SK-N-SH (cell line): ENCODE measurements at regions not wholly inside any gene's neighbourhood (a gene's known extent, or its start where the extent isn't known, plus 50 kb on each side); places are given as distances from the start of the nearest gene placed in this dataset.

Experiments used
- CTCF ChIA-PET: fragments of 300-600, 350-600 bp; formaldehyde crosslinking; extraction: SDS; loops from one replicate; lab custom pipeline; 2021; lab: Yijun Ruan, JAX
- POLR2A ChIA-PET: fragments of 350-600 bp; sonication (Branson Sonifier 250); formaldehyde crosslinking; extraction: SDS; loops from one replicate; lab custom pipeline; 2020; ENCODE audit warnings: antibody characterized with exemption, inconsistent platforms; lab: Yijun Ruan, JAX
- DNase-seq: peaks from one replicate; pipeline ENCODE4 v3.0.0; 2012
- H2AFZ ChIP-seq: fragments of 200-600 bp; sonication (generic); 2 replicates; pipeline ENCODE4 v1.8.1; 2016; ENCODE audit warnings: antibody characterized with exemption, mild to moderate bottlenecking, low read depth
- H3F3A ChIP-seq: fragments of 200-600 bp; sonication (generic); replicated peaks from 2 replicates; pipeline ENCODE3; 2016; ENCODE audit warnings: antibody characterized with exemption, mild to moderate bottlenecking; ENCODE audit not compliant: insufficient read depth
- H3K27ac ChIP-seq, 2 experiments: fragments of 200-500 bp in 1 of 2; fragments of 200-600 bp in 1 of 2; sonication (Bioruptor generic) in 1 of 2; sonication (generic), shearing (Covaris generic) in 1 of 2; 2 replicates each; pipeline versions ENCODE4 v1.5.1 to v1.6.1; 2014 to 2016; ENCODE audit warnings: low read depth in 2 of 2, inconsistent platforms in 1 of 2, low read length in 1 of 2, mild to moderate bottlenecking in 1 of 2, mixed read lengths in 1 of 2
- H3K27me3 ChIP-seq: fragments of 200-600 bp; sonication (generic), shearing (Covaris generic); 2 replicates; pipeline ENCODE4 v1.6.1; 2016; ENCODE audit warnings: mixed run types; ENCODE audit not compliant: insufficient read depth
- H3K36me3 ChIP-seq, 2 experiments: fragments of 200-500 bp in 1 of 2; fragments of 200-600 bp in 1 of 2; sonication (Bioruptor generic) in 1 of 2; sonication (generic) in 1 of 2; replicated peaks in 1 of 2; 2 replicates each; pipeline versions ENCODE3 to v1.5.1; 2014 to 2016; ENCODE audit warnings: low read length in 1 of 2, mild to moderate bottlenecking in 1 of 2; ENCODE audit not compliant: insufficient read depth in 2 of 2, control insufficient read depth in 1 of 2
- H3K4me1 ChIP-seq, 2 experiments: fragments of 200-500 bp in 1 of 2; fragments of 200-600 bp in 1 of 2; sonication (Bioruptor generic) in 1 of 2; sonication (generic), shearing (Covaris generic) in 1 of 2; 2 replicates each; pipeline versions ENCODE4 v1.5.1 to v1.6.1; 2014 to 2016; ENCODE audit warnings: low read depth in 1 of 2, low read length in 1 of 2, mixed run types in 1 of 2; ENCODE audit not compliant: insufficient read depth in 2 of 2, control insufficient read depth in 1 of 2
- H3K4me2 ChIP-seq: fragments of 200-600 bp; sonication (generic), shearing (Covaris generic); 2 replicates; pipeline ENCODE4 v1.6.1; 2017; ENCODE audit warnings: mixed run types
- H3K4me3 ChIP-seq, 2 experiments: fragments of 200-500 bp in 1 of 2; fragments of 200-600 bp in 1 of 2; sonication (Bioruptor generic) in 1 of 2; sonication (generic), shearing (Covaris generic) in 1 of 2; 2 replicates each; pipeline versions ENCODE4 v1.5.1 to v1.8.1; 2014 to 2016; ENCODE audit warnings: low read depth in 2 of 2, inconsistent platforms in 1 of 2, low read length in 1 of 2, mild to moderate bottlenecking in 1 of 2, mixed read lengths in 1 of 2, moderate library complexity in 1 of 2
- H3K79me2 ChIP-seq: fragments of 200-600 bp; sonication (generic); 2 replicates; pipeline ENCODE4 v1.8.1; 2017; ENCODE audit warnings: mild to moderate bottlenecking; ENCODE audit not compliant: insufficient read depth
- H3K9ac ChIP-seq: fragments of 200-600 bp; sonication (generic); 2 replicates; pipeline ENCODE4 v1.6.1; 2017; ENCODE audit warnings: mixed run types
- H3K9me2 ChIP-seq: fragments of 200-600 bp; sonication (generic); 2 replicates; pipeline ENCODE4 v1.6.1; 2017; ENCODE audit warnings: mixed run types
- H3K9me3 ChIP-seq: fragments of 200-600 bp; sonication (generic); 2 replicates; pipeline ENCODE4 v1.6.1; 2017; ENCODE audit warnings: mixed run types, mild to moderate bottlenecking, moderate library complexity
- H4K20me1 ChIP-seq: fragments of 200-600 bp; sonication (generic); 2 replicates; pipeline ENCODE4 v1.6.1; 2017; ENCODE audit warnings: mild to moderate bottlenecking, mixed run types; ENCODE audit not compliant: insufficient read depth
- ELF1 ChIP-seq: IDR thresholded peaks from 2 replicates; pipeline ENCODE4 v1.4.0; 2012
- EP300 ChIP-seq, 2 experiments: IDR thresholded peaks; 2 replicates each; pipeline versions ENCODE4 v1.4.0 to v1.6.1; 2012; ENCODE audit warnings: borderline replicate concordance in 1 of 2, low read depth in 1 of 2, low read length in 1 of 2
- FOSL2 ChIP-seq: IDR thresholded peaks from 2 replicates; pipeline ENCODE4 v1.4.0; 2012; ENCODE audit warnings: low read depth, mild to moderate bottlenecking, moderate library complexity, borderline replicate concordance
- FOXM1 ChIP-seq: IDR thresholded peaks from 2 replicates; pipeline ENCODE4 v1.4.0; 2012; ENCODE audit warnings: low read depth, mild to moderate bottlenecking
- GABPA ChIP-seq: IDR thresholded peaks from 2 replicates; pipeline ENCODE4 v1.4.0; 2012; ENCODE audit warnings: low read depth, mild to moderate bottlenecking
- MEF2A ChIP-seq: IDR thresholded peaks from 2 replicates; pipeline ENCODE4 v1.4.0; 2012; ENCODE audit warnings: low read depth, borderline replicate concordance
- NFIC ChIP-seq: IDR thresholded peaks from 2 replicates; pipeline ENCODE4 v1.4.0; 2012; ENCODE audit warnings: borderline replicate concordance
- SIN3A ChIP-seq: IDR thresholded peaks from 2 replicates; pipeline ENCODE4 v1.6.1; 2012; ENCODE audit warnings: low read depth, mild to moderate bottlenecking, low read length, moderate library complexity, borderline replicate concordance
- TEAD4 ChIP-seq: IDR thresholded peaks from 2 replicates; pipeline ENCODE4 v1.4.0; 2012; ENCODE audit warnings: mild to moderate bottlenecking, borderline replicate concordance; ENCODE audit not compliant: insufficient read depth
- YY1 ChIP-seq: IDR thresholded peaks from 2 replicates; pipeline ENCODE4 v1.4.0; 2012; ENCODE audit warnings: low read depth, mild to moderate bottlenecking
- WGBS: methylation state at CpG from one replicate; pipeline ENCODE4 v1.1.6; 2017; ENCODE audit warnings: low lambda C conversion rate; 5-methylcytosine and 5-hydroxymethylcytosine counted together
- TF ChIP-seq, protein P1 (sequence below): fragments of 200-600 bp; sonication (generic); IDR thresholded peaks from 2 replicates; pipeline ENCODE4 v1.6.1; 2017; ENCODE audit warnings: antibody characterized with exemption, mild to moderate bottlenecking, moderate library complexity
- TF ChIP-seq, protein P2 (sequence below): IDR thresholded peaks from 2 replicates; pipeline ENCODE4 v1.6.1; 2012; ENCODE audit warnings: mild to moderate bottlenecking, low read depth, low read length, moderate library complexity
- TF ChIP-seq, protein P3 (sequence below): IDR thresholded peaks from 2 replicates; pipeline ENCODE4 v1.4.0; 2012; ENCODE audit warnings: low read depth, borderline replicate concordance

DNA sequence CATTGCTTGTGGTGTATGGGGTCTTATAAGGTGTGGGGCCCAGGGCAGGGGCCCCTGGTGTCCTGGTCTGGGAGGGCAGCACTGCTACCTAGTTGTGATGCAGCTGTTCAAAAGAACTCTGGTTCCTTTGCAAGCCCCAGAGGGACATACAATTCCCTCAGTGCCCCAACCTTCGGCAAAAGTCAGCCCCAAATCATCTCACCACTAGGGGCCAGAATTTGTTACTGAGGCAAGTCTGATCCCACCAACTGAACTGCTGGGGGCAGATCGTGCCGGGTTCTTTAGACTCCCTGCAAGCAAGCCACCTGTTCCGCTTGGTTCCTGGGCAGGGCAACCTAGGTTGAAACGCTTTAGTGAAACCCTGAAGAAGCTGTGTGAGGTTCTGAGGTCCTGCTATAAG is 180.1 kb upstream of the S100G start:
- no peaks in the 10 kb centered on the region for H3K36me3 ChIP-seq
- no peak overlapping the region for H3K27ac ChIP-seq
- no peaks in the 10 kb centered on the region for H3K9me2 ChIP-seq
- H3F3A ChIP-seq = peaks cover 10% of the 10 kb centered on the region
- no peak overlapping the region for H3K9ac ChIP-seq
- peaks cover 0 to 8% of the 10 kb centered on the region in 2 experiments; a peak in 1 of 4 replicates for H3K4me1 ChIP-seq
- no peak for TF ChIP-seq NFIC
- TF ChIP-seq, protein P1, sequence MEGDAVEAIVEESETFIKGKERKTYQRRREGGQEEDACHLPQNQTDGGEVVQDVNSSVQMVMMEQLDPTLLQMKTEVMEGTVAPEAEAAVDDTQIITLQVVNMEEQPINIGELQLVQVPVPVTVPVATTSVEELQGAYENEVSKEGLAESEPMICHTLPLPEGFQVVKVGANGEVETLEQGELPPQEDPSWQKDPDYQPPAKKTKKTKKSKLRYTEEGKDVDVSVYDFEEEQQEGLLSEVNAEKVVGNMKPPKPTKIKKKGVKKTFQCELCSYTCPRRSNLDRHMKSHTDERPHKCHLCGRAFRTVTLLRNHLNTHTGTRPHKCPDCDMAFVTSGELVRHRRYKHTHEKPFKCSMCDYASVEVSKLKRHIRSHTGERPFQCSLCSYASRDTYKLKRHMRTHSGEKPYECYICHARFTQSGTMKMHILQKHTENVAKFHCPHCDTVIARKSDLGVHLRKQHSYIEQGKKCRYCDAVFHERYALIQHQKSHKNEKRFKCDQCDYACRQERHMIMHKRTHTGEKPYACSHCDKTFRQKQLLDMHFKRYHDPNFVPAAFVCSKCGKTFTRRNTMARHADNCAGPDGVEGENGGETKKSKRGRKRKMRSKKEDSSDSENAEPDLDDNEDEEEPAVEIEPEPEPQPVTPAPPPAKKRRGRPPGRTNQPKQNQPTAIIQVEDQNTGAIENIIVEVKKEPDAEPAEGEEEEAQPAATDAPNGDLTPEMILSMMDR = peak; percentile 26; the same call in 1 of the 2 replicates
- no peaks in the 10 kb centered on the region for H3K27me3 ChIP-seq
- no peaks in the 10 kb centered on the region for H3K9me3 ChIP-seq
- no peak overlapping the region for H2AFZ ChIP-seq
- H3K79me2 ChIP-seq = no peaks in the 10 kb centered on the region
- ChIA-PET POLR2A (no interaction called here), CTCF (interaction anchor here (0.6 to 0.8 kb wide), 2 partner anchors 32 to 913 kb away, joined by 3 read pairs; no protein-coding TSS in a partner anchor)
- 67% methylated on average over 3 of the region's 5 CpGs for WGBS
- DNase-seq = no peak
- H3K4me3 ChIP-seq = no peak overlapping the region
- no peak overlapping the region for H3K4me2 ChIP-seq
- no peaks in the 10 kb centered on the region for H4K20me1 ChIP-seq

DNA sequence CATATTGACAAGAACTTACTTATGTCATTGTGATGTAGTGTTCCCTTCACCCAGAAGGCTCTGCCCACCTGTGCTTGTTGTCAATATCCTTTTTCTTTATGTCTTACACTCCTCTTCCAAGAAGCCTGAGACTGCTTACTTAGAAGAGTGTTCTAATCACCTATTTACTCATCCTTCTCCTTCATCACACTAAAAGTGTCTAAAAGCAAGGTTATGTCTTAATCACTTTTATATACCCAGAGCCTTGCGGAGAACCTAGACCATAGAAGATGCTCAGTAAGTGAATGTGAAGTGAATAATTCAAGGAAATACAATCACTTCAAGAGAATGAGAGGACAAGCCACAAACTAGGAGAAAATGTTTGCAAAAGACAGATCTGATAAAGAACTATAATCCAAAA is 177.6 kb upstream of the S100G start:
- no peak overlapping the region for H2AFZ ChIP-seq
- no peak for TF ChIP-seq EP300 (IDR thresholded peaks at IDR 0.05; ENCODE audit: borderline replicate concordance in 1 of 2, low read depth in 1 of 2, low read length in 1 of 2)
- TF ChIP-seq ELF1 = no peak
- no peak for TF ChIP-seq FOXM1
- TF ChIP-seq YY1 = no peak
- TF ChIP-seq SIN3A = no peak
- no peak for TF ChIP-seq TEAD4
- TF ChIP-seq, protein P1 = no peak
- TF ChIP-seq MEF2A = no peak
- TF ChIP-seq GABPA = no peak
- TF ChIP-seq, protein P2, sequence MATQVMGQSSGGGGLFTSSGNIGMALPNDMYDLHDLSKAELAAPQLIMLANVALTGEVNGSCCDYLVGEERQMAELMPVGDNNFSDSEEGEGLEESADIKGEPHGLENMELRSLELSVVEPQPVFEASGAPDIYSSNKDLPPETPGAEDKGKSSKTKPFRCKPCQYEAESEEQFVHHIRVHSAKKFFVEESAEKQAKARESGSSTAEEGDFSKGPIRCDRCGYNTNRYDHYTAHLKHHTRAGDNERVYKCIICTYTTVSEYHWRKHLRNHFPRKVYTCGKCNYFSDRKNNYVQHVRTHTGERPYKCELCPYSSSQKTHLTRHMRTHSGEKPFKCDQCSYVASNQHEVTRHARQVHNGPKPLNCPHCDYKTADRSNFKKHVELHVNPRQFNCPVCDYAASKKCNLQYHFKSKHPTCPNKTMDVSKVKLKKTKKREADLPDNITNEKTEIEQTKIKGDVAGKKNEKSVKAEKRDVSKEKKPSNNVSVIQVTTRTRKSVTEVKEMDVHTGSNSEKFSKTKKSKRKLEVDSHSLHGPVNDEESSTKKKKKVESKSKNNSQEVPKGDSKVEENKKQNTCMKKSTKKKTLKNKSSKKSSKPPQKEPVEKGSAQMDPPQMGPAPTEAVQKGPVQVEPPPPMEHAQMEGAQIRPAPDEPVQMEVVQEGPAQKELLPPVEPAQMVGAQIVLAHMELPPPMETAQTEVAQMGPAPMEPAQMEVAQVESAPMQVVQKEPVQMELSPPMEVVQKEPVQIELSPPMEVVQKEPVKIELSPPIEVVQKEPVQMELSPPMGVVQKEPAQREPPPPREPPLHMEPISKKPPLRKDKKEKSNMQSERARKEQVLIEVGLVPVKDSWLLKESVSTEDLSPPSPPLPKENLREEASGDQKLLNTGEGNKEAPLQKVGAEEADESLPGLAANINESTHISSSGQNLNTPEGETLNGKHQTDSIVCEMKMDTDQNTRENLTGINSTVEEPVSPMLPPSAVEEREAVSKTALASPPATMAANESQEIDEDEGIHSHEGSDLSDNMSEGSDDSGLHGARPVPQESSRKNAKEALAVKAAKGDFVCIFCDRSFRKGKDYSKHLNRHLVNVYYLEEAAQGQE = no peak
- no peak for TF ChIP-seq FOSL2
- TF ChIP-seq, protein P3, sequence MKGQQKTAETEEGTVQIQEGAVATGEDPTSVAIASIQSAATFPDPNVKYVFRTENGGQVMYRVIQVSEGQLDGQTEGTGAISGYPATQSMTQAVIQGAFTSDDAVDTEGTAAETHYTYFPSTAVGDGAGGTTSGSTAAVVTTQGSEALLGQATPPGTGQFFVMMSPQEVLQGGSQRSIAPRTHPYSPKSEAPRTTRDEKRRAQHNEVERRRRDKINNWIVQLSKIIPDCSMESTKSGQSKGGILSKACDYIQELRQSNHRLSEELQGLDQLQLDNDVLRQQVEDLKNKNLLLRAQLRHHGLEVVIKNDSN = no peak
- ChIA-PET CTCF (interaction anchor here (1.6 kb wide), 1 partner anchor 36 kb away, joined by 3 read pairs; no protein-coding TSS in a partner anchor), POLR2A (no interaction called here)
- no peak for DNase-seq
- H4K20me1 ChIP-seq = no peaks in the 10 kb centered on the region
- no peak overlapping the region for H3K9ac ChIP-seq
- H3K27ac ChIP-seq = no peak overlapping the region
- no peak overlapping the region for H3K4me2 ChIP-seq
- H3K27me3 ChIP-seq = no peaks in the 10 kb centered on the region
- 77% methylated on average over 1 of the region's 1 CpG for WGBS
- H3F3A ChIP-seq = peaks cover 3% of the 10 kb centered on the region
- H3K36me3 ChIP-seq = no peaks in the 10 kb centered on the region
- H3K9me3 ChIP-seq = no peaks in the 10 kb centered on the region
- H3K4me3 ChIP-seq = no peak overlapping the region
- no peaks in the 10 kb centered on the region for H3K79me2 ChIP-seq
- H3K9me2 ChIP-seq = no peaks in the 10 kb centered on the region
- H3K4me1 ChIP-seq = peaks cover 0 to 2% of the 10 kb centered on the region in 2 experiments; a peak in 1 of 4 replicates
